A673 (cell line): ENCODE measurements at regions not wholly inside any gene's neighbourhood (a gene's known extent, or its start where the extent isn't known, plus 50 kb on each side); places are given as distances from the start of the nearest gene placed in this dataset.

ENCODE experiments used
- BruUV-seq: library from RNA; stranded (reverse); fragments of 400-500 nt; replicated peaks from 2 replicates; lab custom pipeline; 2021; lab: Mats Ljungman, UMichigan
- CTCF ChIA-PET: fragments of 300-600 bp; sonication (Branson Sonifier 250); formaldehyde crosslinking; loops from one replicate; lab custom pipeline; 2022; ENCODE audit warnings: antibody characterized with exemption; lab: Charles Lee
- POLR2A ChIA-PET: fragments of 300-600 bp; sonication (Branson Sonifier 250); formaldehyde crosslinking; loops from one replicate; lab custom pipeline; 2022; ENCODE audit warnings: antibody characterized with exemption; ENCODE audit not compliant: low non-redundant PET; lab: Charles Lee
- DNase-seq: peaks from one replicate; pipeline ENCODE4 v3.0.0-alpha.2; 2015; ENCODE audit warnings: low spot score
- H3K27ac ChIP-seq: fragments of 200-600 bp; sonication (generic); 2 replicates; pipeline ENCODE4 v1.5.1; 2016; ENCODE audit warnings: mixed run types, low read depth, mild to moderate bottlenecking, mixed read lengths, antibody characterized with exemption, low read length; ENCODE audit not compliant: poor library complexity, severe bottlenecking
- H3K27me3 ChIP-seq: fragments of 200-600 bp; sonication (generic); replicated peaks from 2 replicates; pipeline ENCODE4 v1.6.1; 2017; ENCODE audit warnings: mixed run types, low read depth, mild to moderate bottlenecking, mixed read lengths, antibody characterized with exemption, low read length; ENCODE audit not compliant: insufficient read depth, poor library complexity
- H3K36me3 ChIP-seq: fragments of 200-600 bp; sonication (generic); 2 replicates; pipeline ENCODE4 v1.6.1; 2016; ENCODE audit warnings: mixed run types, mild to moderate bottlenecking, mixed read lengths, antibody characterized with exemption, low read length; ENCODE audit not compliant: insufficient read depth, poor library complexity, severe bottlenecking
- H3K4me1 ChIP-seq: fragments of 200-600 bp; sonication (generic); 2 replicates; pipeline ENCODE4 v1.6.1; 2017; ENCODE audit warnings: mixed run types, mild to moderate bottlenecking, mixed read lengths, antibody characterized with exemption, low read length; ENCODE audit not compliant: insufficient read depth, poor library complexity, severe bottlenecking
- H3K4me3 ChIP-seq: fragments of 200-600 bp; sonication (generic); 2 replicates; pipeline ENCODE4 v1.5.1; 2016; ENCODE audit warnings: low read depth, mixed run types, mild to moderate bottlenecking, mixed read lengths, low read length; ENCODE audit not compliant: poor library complexity, severe bottlenecking
- H3K9me3 ChIP-seq: fragments of 200-600 bp; sonication (generic); 2 replicates; pipeline ENCODE4 v1.6.1; 2016; ENCODE audit warnings: mixed run types, low read depth, mild to moderate bottlenecking, mixed read lengths, antibody characterized with exemption, low read length; ENCODE audit not compliant: poor library complexity, severe bottlenecking
- CTCF ChIP-seq: fragments of 300-800, 200-600 bp; sonication (generic); conservative IDR thresholded peaks from 2 replicates; pipeline ENCODE4 v1.5.1; 2017; ENCODE audit warnings: low read depth, mild to moderate bottlenecking, antibody characterized with exemption, low read length, moderate library complexity, mixed read lengths
- EZH2 ChIP-seq: fragments of 200-600 bp; sonication (generic); IDR thresholded peaks from 2 replicates; pipeline ENCODE4 v1.6.1; 2017; ENCODE audit warnings: borderline replicate concordance, low read depth, mild to moderate bottlenecking, mixed read lengths, antibody characterized with exemption, low read length; ENCODE audit not compliant: poor library complexity, severe bottlenecking
- intact Hi-C: fragments of 100-400 bp; cut with micrococcal nuclease; formaldehyde crosslinking; loops from one replicate; pipeline ENCODE4 v1.10.0; 2022; ENCODE audit not compliant: unreplicated experiment

- Histone ChIP-seq H3K27ac (no peak overlapping the region), H3K27me3 (no peaks in the 10 kb centered on the region), H3K36me3 (no peaks in the 10 kb centered on the region), H3K4me1 (peaks cover 21% of the 10 kb centered on the region), H3K9me3 (no peaks in the 10 kb centered on the region), H3K4me3 (no peak overlapping the region)
- BruUV-seq, result no TSS peak
- DNase-seq, result no peak
- ChIA-PET CTCF (no interaction called here), POLR2A (no interaction called here)
- intact Hi-C loops, result no loop called here
- TF ChIP-seq CTCF, result no peak
- TF ChIP-seq EZH2, result no peak
These were observed 225.7 kb upstream of the ADAMTS9 start for GRCh38 chr3:64913515-64913914.

GRCh38 chr3:64911138-64911537 lies 223.3 kb upstream of the ADAMTS9 start:
- no peaks in the 10 kb centered on the region for H3K4me1 ChIP-seq
- DNase-seq, result no peak
- no peaks in the 10 kb centered on the region for H3K36me3 ChIP-seq
- ChIA-PET CTCF (no interaction called here), POLR2A (no interaction called here)
- no peaks in the 10 kb centered on the region for H3K27me3 ChIP-seq
- no peak overlapping the region for H3K27ac ChIP-seq
- H3K4me3 ChIP-seq, result no peak overlapping the region
- H3K9me3 ChIP-seq, result no peaks in the 10 kb centered on the region
- intact Hi-C loops, result no loop called here
- no TSS peak for BruUV-seq
- TF ChIP-seq CTCF, result no peak
- TF ChIP-seq EZH2, result no peak

GRCh38 chr3:64909757-64910467 lies 222.1 kb upstream of the ADAMTS9 start:
- H3K4me1 ChIP-seq, result no peaks in the 10 kb centered on the region
- DNase-seq, result no peak
- H3K9me3 ChIP-seq, result no peaks in the 10 kb centered on the region
- no peaks in the 10 kb centered on the region for H3K36me3 ChIP-seq
- H3K4me3 ChIP-seq, result no peak overlapping the region
- TF ChIP-seq EZH2 (no peak), CTCF (no peak)
- no peaks in the 10 kb centered on the region for H3K27me3 ChIP-seq
- H3K27ac ChIP-seq, result no peak overlapping the region
- BruUV-seq, result no TSS peak
- POLR2A ChIA-PET, result no interaction called here
- CTCF ChIA-PET, result no interaction called here
- intact Hi-C loops, result no loop called here
